Endothelial cell (in vitro differentiated cells): ENCODE measurements at regions not wholly inside any gene's neighbourhood (a gene's known extent, or its start where the extent isn't known, plus 50 kb on each side); places are given as distances from the start of the nearest gene placed in this dataset.

Experiments
- DNase-seq: peaks from one replicate; pipeline ENCODE4 v3.0.0; 2021; ENCODE audit warnings: low spot score
- H3K27ac Mint-ChIP-seq: one replicate; pipeline ENCODE4 v1.8.0; 2021; ENCODE audit warnings: mixed read lengths, inconsistent platforms; ENCODE audit not compliant: unreplicated experiment
- H3K27me3 Mint-ChIP-seq: one replicate; pipeline ENCODE4 v1.8.0; 2021; ENCODE audit warnings: mild to moderate bottlenecking, moderate library complexity, mixed read lengths, inconsistent platforms; ENCODE audit not compliant: unreplicated experiment
- H3K36me3 Mint-ChIP-seq: one replicate; pipeline ENCODE4 v1.8.0; 2021; ENCODE audit warnings: mild to moderate bottlenecking, low read depth, mixed read lengths, inconsistent platforms; ENCODE audit not compliant: unreplicated experiment
- H3K4me1 Mint-ChIP-seq: one replicate; pipeline ENCODE4 v1.8.0; 2021; ENCODE audit warnings: mild to moderate bottlenecking, mixed read lengths, inconsistent platforms; ENCODE audit not compliant: unreplicated experiment
- H3K4me3 Mint-ChIP-seq: one replicate; pipeline ENCODE4 v1.8.0; 2021; ENCODE audit warnings: mild to moderate bottlenecking, mixed read lengths, inconsistent platforms; ENCODE audit not compliant: unreplicated experiment
- H3K9me3 Mint-ChIP-seq: one replicate; pipeline ENCODE4 v1.8.0; 2021; ENCODE audit warnings: mixed read lengths, inconsistent platforms; ENCODE audit not compliant: unreplicated experiment
- TF ChIP-seq, protein P1 (sequence below): fragments of 200-600 bp; sonication (generic); IDR thresholded peaks from one replicate; pipeline ENCODE4 v1.5.0; 2021; ENCODE audit warnings: antibody characterized with exemption; ENCODE audit not compliant: unreplicated experiment

- peaks cover 3% of the 10 kb centered on the region for H3K36me3 Mint-ChIP-seq
Measured at GRCh38 chr7:33799766-33800165, 105.6 kb upstream of the BMPER start.

GRCh38 chr7:33802600-33802999, 102.7 kb upstream of the BMPER start:
- no peak for DNase-seq
- Mint-ChIP-seq H3K27ac (no peak overlapping the region), H3K4me3 (no peak overlapping the region), H3K9me3 (no peaks in the 10 kb centered on the region), H3K4me1 (peaks cover 6% of the 10 kb centered on the region), H3K27me3 (peaks cover 2% of the 10 kb centered on the region), H3K36me3 (peaks cover 3% of the 10 kb centered on the region)
- TF ChIP-seq, protein P1, sequence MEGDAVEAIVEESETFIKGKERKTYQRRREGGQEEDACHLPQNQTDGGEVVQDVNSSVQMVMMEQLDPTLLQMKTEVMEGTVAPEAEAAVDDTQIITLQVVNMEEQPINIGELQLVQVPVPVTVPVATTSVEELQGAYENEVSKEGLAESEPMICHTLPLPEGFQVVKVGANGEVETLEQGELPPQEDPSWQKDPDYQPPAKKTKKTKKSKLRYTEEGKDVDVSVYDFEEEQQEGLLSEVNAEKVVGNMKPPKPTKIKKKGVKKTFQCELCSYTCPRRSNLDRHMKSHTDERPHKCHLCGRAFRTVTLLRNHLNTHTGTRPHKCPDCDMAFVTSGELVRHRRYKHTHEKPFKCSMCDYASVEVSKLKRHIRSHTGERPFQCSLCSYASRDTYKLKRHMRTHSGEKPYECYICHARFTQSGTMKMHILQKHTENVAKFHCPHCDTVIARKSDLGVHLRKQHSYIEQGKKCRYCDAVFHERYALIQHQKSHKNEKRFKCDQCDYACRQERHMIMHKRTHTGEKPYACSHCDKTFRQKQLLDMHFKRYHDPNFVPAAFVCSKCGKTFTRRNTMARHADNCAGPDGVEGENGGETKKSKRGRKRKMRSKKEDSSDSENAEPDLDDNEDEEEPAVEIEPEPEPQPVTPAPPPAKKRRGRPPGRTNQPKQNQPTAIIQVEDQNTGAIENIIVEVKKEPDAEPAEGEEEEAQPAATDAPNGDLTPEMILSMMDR, result no peak

More at GRCh38 chr7:33799766-33800165, 105.6 kb upstream of the BMPER start:
- H3K9me3 Mint-ChIP-seq, result no peaks in the 10 kb centered on the region
- peaks cover 2% of the 10 kb centered on the region for H3K27me3 Mint-ChIP-seq
- no peak overlapping the region for H3K4me3 Mint-ChIP-seq
- peaks cover 8% of the 10 kb centered on the region for H3K4me1 Mint-ChIP-seq
- no peak for DNase-seq
- TF ChIP-seq, protein P1, result no peak
- no peak overlapping the region for H3K27ac Mint-ChIP-seq

GRCh38 chr7:33804140-33804660, 101.1 kb upstream of the BMPER start:
- no peak overlapping the region for H3K4me3 Mint-ChIP-seq

DNA sequence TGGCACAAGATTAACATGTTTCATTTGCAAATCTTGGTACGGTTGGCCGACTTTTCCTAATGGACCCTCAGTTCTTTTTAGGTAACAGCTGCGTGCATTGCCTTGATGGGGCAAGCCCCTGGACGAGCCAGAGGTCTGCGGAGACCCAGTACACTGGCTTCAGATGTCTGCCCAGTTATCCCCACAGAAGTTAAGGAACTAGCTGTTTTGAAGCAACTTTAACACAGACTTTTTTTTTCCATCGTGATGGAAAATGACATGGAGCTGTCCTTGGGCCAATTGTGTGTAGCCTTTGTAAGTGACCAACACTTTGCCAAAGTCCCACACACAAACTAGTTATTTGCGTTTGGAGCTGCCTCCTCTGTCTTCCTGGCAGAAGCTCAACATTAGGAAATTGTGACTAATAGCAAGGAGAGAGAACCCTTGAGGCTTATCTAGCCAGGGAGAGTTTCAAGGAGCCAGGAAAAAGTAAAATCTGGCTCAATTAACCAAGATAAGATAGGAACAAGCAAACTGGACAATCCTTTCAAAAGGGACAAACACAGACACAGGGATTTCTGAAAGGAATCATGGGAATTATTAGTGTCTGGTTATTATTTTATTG, 99.6 kb upstream of the BMPER start:
- Mint-ChIP-seq H3K9me3 (no peaks in the 10 kb centered on the region), H3K27ac (no peak overlapping the region), H3K27me3 (peaks cover 2% of the 10 kb centered on the region), H3K36me3 (peaks cover 3% of the 10 kb centered on the region), H3K4me3 (no peak overlapping the region), H3K4me1 (no peaks in the 10 kb centered on the region)
- TF ChIP-seq, protein P1, result no peak
- no peak for DNase-seq

More at GRCh38 chr7:33804140-33804660, 101.1 kb upstream of the BMPER start:
- H3K4me1 Mint-ChIP-seq, result peaks cover 2% of the 10 kb centered on the region
- TF ChIP-seq, protein P1, result no peak
- H3K27me3 Mint-ChIP-seq, result peaks cover 2% of the 10 kb centered on the region
- no peak overlapping the region for H3K27ac Mint-ChIP-seq
- no peaks in the 10 kb centered on the region for H3K9me3 Mint-ChIP-seq
- DNase-seq, result no peak
- H3K36me3 Mint-ChIP-seq, result peaks cover 3% of the 10 kb centered on the region
